ENCODE measurements at regions not wholly inside any gene's neighbourhood (a gene's known extent, or its start where the extent isn't known, plus 50 kb on each side); places are given as distances from the start of the nearest gene placed in this dataset.
"Not testable (repeated sequence)": the region's sequence is repeated elsewhere in the genome, so short reads cannot be mapped to it uniquely, and the experiment has no call there.

- Mint-ChIP-seq H3K27me3 (ENCODE audit: insufficient read depth) (no peaks in the 10 kb centered on the region), H3K9me3 (no peaks in the 10 kb centered on the region; the same call in none of the 2 replicates), H3K4me3 (no peak overlapping the region), H3K36me3 (ENCODE audit: low read depth) (no peaks in the 10 kb centered on the region; the same call in 1 of the 2 replicates), H3K27ac (no peak overlapping the region), H3K4me1 (ENCODE audit: low read depth) (no peaks in the 10 kb centered on the region; the same call in 1 of the 2 replicates)
- DNase-seq, result no peak
- no peak for TF ChIP-seq CTCF (IDR thresholded peaks at IDR 0.05)
Measured at GRCh38 chr6:67882436-67883311, 752.4 kb upstream of the ADGRB3 start.

GRCh38 chr6:67881706-67882065, 753.4 kb upstream of the ADGRB3 start:
- no peak for TF ChIP-seq CTCF (IDR thresholded peaks at IDR 0.05)

GRCh38 chr6:67880939-67881705, 754.0 kb upstream of the ADGRB3 start:
- H3K4me1 Mint-ChIP-seq (ENCODE audit: low read depth), result no peaks in the 10 kb centered on the region
- H3K36me3 Mint-ChIP-seq (ENCODE audit: low read depth), result peaks cover 4% of the 10 kb centered on the region; the same call in 1 of the 2 replicates
- no peak for TF ChIP-seq CTCF (IDR thresholded peaks at IDR 0.05)
- no peak overlapping the region for H3K27ac Mint-ChIP-seq
- no peaks in the 10 kb centered on the region for H3K27me3 Mint-ChIP-seq (ENCODE audit: insufficient read depth)
- no peak overlapping the region for H3K4me3 Mint-ChIP-seq
- DNase-seq, result no peak
- H3K9me3 Mint-ChIP-seq, result peaks cover 7% of the 10 kb centered on the region

More at GRCh38 chr6:67881706-67882065, 753.4 kb upstream of the ADGRB3 start:
- no peaks in the 10 kb centered on the region for H3K27me3 Mint-ChIP-seq (ENCODE audit: insufficient read depth)
- peaks cover 4% of the 10 kb centered on the region; the same call in 1 of the 2 replicates for H3K36me3 Mint-ChIP-seq (ENCODE audit: low read depth)
- no peaks in the 10 kb centered on the region for H3K4me1 Mint-ChIP-seq (ENCODE audit: low read depth)
- no peak for DNase-seq
- peaks cover 7% of the 10 kb centered on the region for H3K9me3 Mint-ChIP-seq
- no peak overlapping the region for H3K27ac Mint-ChIP-seq
- no peak overlapping the region for H3K4me3 Mint-ChIP-seq

GRCh38 chr6:67880343-67880742, 754.7 kb upstream of the ADGRB3 start:
- not testable (repeated sequence) for H3K4me1 Mint-ChIP-seq (ENCODE audit: low read depth); H3K27me3 Mint-ChIP-seq (ENCODE audit: insufficient read depth); H3K36me3 Mint-ChIP-seq (ENCODE audit: low read depth); H3K27ac Mint-ChIP-seq; DNase-seq; H3K4me3 Mint-ChIP-seq
- H3K9me3 Mint-ChIP-seq, result peaks cover 11% of the 10 kb centered on the region

- peaks cover 13% of the 10 kb centered on the region for H3K9me3 Mint-ChIP-seq
- not testable (repeated sequence) for H3K27ac Mint-ChIP-seq; H3K36me3 Mint-ChIP-seq (ENCODE audit: low read depth); H3K4me1 Mint-ChIP-seq (ENCODE audit: low read depth); DNase-seq; H3K4me3 Mint-ChIP-seq; H3K27me3 Mint-ChIP-seq (ENCODE audit: insufficient read depth)
Measured at GRCh38 chr6:67879928-67880327, 755.2 kb upstream of the ADGRB3 start.

GRCh38 chr6:67879105-67879904, 755.8 kb upstream of the ADGRB3 start:
- H3K4me1 Mint-ChIP-seq (ENCODE audit: low read depth); H3K4me3 Mint-ChIP-seq: not testable (repeated sequence)

GRCh38 chr6:67878216-67878615, 756.9 kb upstream of the ADGRB3 start:
- not testable (repeated sequence) for H3K36me3 Mint-ChIP-seq (ENCODE audit: low read depth); H3K27me3 Mint-ChIP-seq (ENCODE audit: insufficient read depth); H3K4me3 Mint-ChIP-seq; H3K27ac Mint-ChIP-seq; DNase-seq; H3K4me1 Mint-ChIP-seq (ENCODE audit: low read depth)
- H3K9me3 Mint-ChIP-seq, result peaks cover 26% of the 10 kb centered on the region

More at GRCh38 chr6:67879105-67879904, 755.8 kb upstream of the ADGRB3 start:
- H3K27ac Mint-ChIP-seq; DNase-seq; H3K36me3 Mint-ChIP-seq (ENCODE audit: low read depth); H3K27me3 Mint-ChIP-seq (ENCODE audit: insufficient read depth): not testable (repeated sequence)
- H3K9me3 Mint-ChIP-seq, result peaks cover 17% of the 10 kb centered on the region
